ELR (cell line): ENCODE measurements at regions not wholly inside any gene's neighbourhood (a gene's known extent, or its start where the extent isn't known, plus 50 kb on each side); places are given as distances from the start of the nearest gene placed in this dataset.
"Not testable (repeated sequence)": the region's sequence is repeated elsewhere in the genome, so short reads cannot be mapped to it uniquely, and the experiment has no call there.

Experiments used
- DNase-seq: peaks from one replicate; pipeline ENCODE4 v3.0.0-alpha.2; 2015; ENCODE audit warnings: low read depth

DNA sequence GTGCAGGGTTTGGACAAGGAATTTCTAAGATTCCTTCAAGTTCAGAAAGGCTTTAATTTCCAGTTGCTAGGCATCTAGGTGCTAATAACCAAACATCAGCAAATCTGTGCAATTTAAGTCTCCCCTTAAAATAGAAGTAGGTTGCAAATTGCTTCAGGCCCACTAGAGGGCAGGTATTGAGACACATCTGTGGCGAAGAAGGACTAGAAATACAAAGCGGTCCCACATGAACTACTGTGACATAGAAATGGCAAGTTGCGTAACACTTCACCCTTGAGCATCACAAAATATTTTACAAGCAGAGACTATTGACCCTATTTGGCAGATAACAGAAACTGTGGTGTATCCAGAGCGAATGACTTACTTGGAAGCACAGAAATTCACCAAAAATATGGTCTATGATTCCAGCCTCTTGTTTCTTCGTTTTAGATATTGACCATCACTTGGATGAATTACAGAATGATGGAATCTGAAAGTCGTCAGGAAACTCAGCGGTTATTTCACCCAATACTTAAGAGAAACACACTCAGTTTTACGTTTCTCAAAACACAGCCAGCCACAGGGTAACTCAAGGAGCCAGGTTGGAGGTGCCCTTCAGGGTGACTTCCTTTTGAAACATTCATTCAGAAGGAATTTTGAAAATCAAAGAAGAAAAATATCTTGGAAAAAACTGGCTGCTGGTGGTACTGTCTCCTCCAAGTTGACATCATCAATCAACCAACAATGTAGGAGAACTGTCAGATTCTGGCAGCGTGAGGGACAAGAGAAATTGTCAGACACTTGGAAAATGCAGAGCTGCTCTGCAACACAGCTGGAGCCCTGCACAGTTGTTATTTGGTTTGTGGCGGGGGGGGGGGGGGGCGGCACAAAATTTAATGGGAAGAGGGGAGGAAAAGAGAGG is 256.3 kb upstream of the MINDY3 start:
- peak; percentile 38 for DNase-seq

GRCh38 chr10:16117305-16117695 is 257.0 kb upstream of the MINDY3 start:
- no peak for DNase-seq

GRCh38 chr10:16119445-16119844 is 259.1 kb upstream of the MINDY3 start:
- no peak for DNase-seq

- no peak for DNase-seq
Observed at GRCh38 chr10:16120563-16120962, 260.3 kb upstream of the MINDY3 start.

DNA sequence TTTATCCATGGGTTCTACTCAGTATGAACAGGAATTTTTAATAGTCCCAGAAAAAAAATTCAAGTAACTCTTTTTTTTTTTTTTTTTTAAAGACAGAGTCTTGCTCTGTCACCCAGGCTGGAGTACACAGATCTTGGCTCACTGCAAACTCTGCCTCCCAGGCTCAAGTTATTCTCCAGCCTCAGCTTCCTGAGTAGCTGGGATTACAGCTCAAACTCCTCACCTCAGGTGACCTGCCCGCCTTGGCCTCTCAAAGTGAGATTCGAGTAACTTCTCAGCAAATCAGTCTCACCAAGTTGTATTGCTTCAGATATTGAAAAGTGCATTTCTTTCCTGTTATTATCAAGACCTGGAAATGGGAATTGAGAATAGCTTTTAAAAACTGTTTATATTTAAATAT is 281.2 kb upstream of the MINDY3 start:
- DNase-seq, result no peak

DNA sequence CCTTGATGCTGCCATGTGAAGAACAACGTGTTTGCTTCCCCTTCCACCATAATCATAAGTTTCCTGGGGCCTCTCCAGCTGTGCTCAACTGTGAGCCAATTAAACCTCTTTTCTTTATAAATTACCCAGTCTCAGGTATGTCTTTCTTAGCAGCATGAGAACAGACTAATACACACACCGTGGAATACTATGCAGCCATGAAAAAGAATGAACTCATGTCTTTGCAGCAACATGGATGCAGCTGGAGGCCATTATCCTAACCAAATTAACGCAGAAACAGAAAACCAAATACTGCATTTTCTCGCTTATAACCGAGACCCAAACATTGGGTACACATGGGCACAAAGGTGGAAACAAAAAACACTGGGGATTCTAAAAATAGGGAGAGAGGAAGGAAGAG is 286.7 kb upstream of the MINDY3 start:
- DNase-seq, result no peak

DNA sequence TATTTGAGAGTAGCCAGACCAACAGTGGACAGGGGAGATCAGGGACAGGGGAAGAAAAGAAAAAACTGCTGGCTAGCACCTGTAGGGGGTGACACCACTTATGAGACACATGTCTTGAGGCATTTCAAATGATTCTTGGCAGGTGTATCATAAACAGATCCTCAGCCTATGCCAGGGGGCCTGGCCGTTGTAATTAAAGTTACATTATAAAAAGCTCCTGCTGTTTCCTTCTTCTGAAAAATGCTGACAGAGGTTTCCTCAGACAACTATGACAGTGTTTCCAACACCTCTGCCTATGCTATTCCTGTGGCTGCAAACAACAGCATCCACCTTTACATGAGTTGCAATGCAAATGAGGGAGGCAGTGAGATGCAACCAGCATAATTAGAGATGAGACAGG is 281.0 kb upstream of the PTER start:
- DNase-seq, result no peak

DNA sequence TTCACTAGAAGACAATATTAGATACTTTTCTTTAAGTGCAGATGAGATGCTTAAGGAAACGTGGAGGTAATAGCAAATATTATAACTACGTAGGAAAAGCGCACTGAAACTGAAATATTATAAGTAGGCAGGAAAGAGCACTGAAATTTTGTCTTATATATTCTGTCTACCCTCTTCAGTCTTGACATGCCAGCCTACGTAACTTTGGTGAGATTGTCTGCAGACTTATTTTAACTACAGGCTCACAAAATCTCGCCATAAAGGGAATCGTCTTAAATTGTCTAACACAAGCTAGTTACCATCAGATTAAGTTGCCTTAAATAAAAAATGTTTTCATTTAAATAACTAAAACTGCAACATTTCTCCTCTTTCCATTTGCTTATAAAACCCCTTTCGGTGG is 280.1 kb upstream of the PTER start:
- DNase-seq, result no peak

GRCh38 chr10:16165067-16165466 is 271.7 kb upstream of the PTER start:
- DNase-seq, result not testable (repeated sequence)

GRCh38 chr10:16182144-16182543 is 254.7 kb upstream of the PTER start:
- no peak for DNase-seq

- DNase-seq, result no peak
Observed at GRCh38 chr10:16182688-16183087, 254.1 kb upstream of the PTER start.

DNA sequence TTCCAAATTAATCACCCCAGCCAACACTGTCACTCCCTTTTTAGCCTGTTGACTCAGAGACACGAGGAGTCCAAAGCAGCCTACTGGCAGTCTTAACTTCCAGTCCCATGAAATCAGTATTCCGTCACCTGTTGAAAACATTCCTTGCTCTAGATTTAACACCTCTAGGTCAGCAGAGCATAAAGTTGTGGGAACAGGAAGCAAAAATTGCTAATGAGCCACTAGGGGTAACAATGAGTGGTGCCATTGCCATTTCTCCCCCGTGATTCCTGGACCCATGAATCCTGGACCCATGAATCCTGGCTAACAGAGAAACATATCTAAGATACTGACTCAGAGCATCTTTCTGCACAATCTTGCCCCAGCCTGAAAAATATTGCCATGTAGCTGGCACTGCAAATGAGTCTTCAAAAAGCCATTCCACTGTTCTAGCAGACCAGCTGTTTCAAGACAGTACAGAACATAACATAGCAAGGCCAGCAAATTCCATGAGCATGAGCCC is 252.7 kb upstream of the PTER start:
- no peak for DNase-seq

DNA sequence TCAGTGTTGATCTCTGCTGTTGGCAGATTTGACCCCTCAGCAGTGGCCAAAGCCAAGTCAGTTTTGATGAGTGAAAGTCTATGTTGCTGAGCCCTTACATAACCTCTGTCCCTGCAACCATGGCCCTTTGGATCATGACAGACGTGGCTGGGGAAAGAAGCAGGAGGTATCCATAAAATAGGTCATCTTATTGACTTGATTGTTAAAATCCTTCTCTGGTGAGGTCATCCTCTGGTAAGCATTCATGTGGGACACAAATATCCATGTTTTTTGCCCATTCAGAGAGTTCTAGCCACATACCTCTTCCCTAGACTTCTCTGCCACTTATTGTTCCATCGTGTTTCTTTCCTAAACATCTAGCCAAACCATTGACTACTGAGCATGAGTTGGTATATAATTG is 251.9 kb upstream of the PTER start:
- DNase-seq, result no peak

DNA sequence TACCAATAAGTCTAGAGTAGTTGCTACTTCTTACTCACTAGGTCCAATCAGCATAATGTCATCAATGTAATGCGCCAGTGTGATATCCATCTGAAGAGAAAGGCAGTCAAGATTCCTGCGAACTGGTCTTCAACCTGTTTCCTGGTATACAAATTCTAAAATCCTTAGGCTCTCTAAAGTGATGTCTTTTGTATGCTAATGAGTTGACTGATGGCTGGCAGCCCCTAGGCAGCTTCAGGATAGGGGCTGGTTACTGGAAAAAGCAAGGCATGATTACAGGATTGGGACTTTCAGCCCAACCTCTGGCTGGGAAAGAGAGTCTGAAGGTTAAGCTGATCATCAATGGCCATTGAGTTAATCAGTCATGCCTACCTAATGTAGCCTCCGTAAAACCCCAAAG is 250.2 kb upstream of the PTER start:
- no peak for DNase-seq

GRCh38 chr10:16187161-16187560 is 249.6 kb upstream of the PTER start:
- DNase-seq, result no peak

DNA sequence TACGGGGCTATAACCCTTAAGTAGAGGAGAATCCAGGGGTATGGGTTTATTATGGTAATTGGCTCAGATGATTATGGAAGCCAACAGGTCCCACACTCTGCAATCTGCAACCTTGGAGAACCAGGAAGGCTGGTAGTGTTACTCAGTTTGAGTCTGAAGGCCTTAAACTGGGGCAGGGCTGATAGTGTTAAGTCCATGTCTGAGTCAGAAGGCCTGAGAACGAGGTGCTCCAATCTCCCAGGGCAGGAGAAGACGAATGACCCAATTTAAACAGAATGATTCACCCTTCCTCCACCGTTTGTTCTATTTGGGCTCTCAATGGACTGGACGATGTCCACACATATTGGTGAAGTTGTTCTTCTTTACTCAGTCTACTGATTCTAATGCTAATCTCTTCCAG is 244.5 kb upstream of the PTER start:
- DNase-seq, result no peak

GRCh38 chr10:16193241-16193640 is 243.6 kb upstream of the PTER start:
- no peak for DNase-seq

GRCh38 chr10:16195178-16195769 is 241.5 kb upstream of the PTER start:
- no peak for DNase-seq

DNA sequence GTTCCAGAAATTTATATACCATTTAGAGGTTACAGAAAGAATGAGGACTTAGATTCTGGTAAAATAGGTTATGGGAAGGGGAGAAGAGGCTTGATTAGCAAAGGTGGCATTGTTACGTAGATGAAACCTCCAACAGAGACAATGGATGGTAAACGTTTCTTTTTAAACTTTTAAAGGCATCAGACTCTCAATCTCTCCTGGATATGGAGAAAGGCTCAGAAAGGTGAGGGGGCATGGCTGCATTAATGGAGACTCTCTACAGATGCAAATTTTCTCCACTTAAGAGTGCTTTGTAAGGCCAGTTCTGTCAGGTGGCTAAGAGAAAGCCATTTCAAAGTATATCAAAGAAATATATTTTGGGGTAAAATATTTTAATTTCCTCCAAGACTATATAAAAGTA is 240.9 kb upstream of the PTER start:
- no peak for DNase-seq

DNA sequence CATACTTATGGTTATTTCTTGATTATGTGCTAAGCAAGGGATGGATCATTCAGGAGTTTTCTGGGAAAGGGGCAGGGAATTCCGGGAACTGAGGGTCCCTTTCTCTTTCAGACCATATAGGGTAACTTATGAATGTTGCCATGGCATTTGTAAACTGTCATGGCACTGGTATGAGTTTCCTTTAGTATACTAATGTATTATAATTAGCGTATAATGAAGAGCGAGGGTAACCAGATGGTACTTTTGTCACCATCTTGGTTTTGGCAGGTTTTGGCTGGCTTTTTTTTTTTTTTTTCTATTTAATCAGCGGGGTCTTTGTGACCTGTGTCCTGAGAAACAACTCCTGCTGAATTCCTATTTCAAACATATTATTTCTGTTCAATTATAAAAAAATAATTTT is 237.6 kb upstream of the PTER start:
- no peak for DNase-seq

- not testable (repeated sequence) for DNase-seq
Observed at GRCh38 chr10:16223618-16224017, 213.2 kb upstream of the PTER start.

DNA sequence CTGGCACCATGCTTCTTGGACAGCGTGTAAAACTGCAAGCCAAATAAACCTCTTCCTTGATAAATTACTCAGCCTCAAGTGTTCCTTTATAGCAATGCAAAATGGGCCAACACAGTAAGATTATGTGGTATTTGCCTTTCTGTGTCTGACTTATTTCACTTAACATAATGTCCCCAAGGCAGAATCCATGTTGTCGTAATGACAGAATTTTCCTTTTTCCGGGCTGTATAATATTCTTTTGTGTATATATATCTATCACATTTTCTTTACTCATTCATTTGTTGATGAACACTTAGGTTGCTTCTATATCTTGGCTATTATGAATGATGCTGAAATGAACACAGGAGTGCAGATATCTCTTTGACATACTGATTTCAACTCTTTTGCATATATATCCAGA is 209.1 kb upstream of the PTER start:
- DNase-seq, result no peak

- DNase-seq, result no peak
Observed at GRCh38 chr10:16231176-16231575, 205.6 kb upstream of the PTER start.
